NCI-H526 (cell line): ENCODE measurements at regions not wholly inside any gene's neighbourhood (a gene's known extent, or its start where the extent isn't known, plus 50 kb on each side); places are given as distances from the start of the nearest gene placed in this dataset.

Source experiments
- DNase-seq, 2 experiments: peaks; one replicate each; lab custom pipeline; 2025; lab: John Stamatoyannopoulos, UW

GRCh38 chr9:105828171-105828570 lies 133.8 kb downstream of the TMEM38B start:
- no peak for DNase-seq

- no peak for DNase-seq
These were observed 134.4 kb downstream of the TMEM38B start for GRCh38 chr9:105828596-105829213.

- DNase-seq = no peak
These were observed 136.1 kb downstream of the TMEM38B start for GRCh38 chr9:105830461-105830860.

- DNase-seq = no peak
These were observed 137.9 kb downstream of the TMEM38B start for GRCh38 chr9:105832096-105832710.

GRCh38 chr9:105833271-105833975 lies 139.1 kb downstream of the TMEM38B start:
- no peak for DNase-seq

GRCh38 chr9:105834404-105834803 lies 140.1 kb downstream of the TMEM38B start:
- DNase-seq = no peak

- no peak for DNase-seq
These were observed 141.4 kb downstream of the TMEM38B start for GRCh38 chr9:105835721-105836120.

- no peak for DNase-seq
These were observed 142.8 kb downstream of the TMEM38B start for GRCh38 chr9:105836936-105837660.

- no peak for DNase-seq
These were observed 147.2 kb downstream of the TMEM38B start for GRCh38 chr9:105841562-105841961.

GRCh38 chr9:105842023-105842644 lies 147.8 kb downstream of the TMEM38B start:
- peak in 1 of 2 experiments; percentile 37 for DNase-seq

- DNase-seq = no peak
These were observed 152.5 kb downstream of the TMEM38B start for GRCh38 chr9:105846825-105847224.

- no peak for DNase-seq
These were observed 156.6 kb downstream of the TMEM38B start for GRCh38 chr9:105850852-105851500.

GRCh38 chr9:105854026-105854782 lies 159.9 kb downstream of the TMEM38B start:
- DNase-seq = no peak

GRCh38 chr9:105854783-105855724 lies 160.7 kb downstream of the TMEM38B start:
- no peak for DNase-seq

GRCh38 chr9:105855987-105856386 lies 161.6 kb downstream of the TMEM38B start:
- no peak for DNase-seq

- DNase-seq = no peak
These were observed 163.8 kb downstream of the TMEM38B start for GRCh38 chr9:105858006-105858690.

GRCh38 chr9:105858877-105859276 lies 164.5 kb downstream of the TMEM38B start:
- DNase-seq = no peak

- no peak for DNase-seq
These were observed 165.2 kb downstream of the TMEM38B start for GRCh38 chr9:105859428-105860091.

- no peak for DNase-seq
These were observed 166.2 kb downstream of the TMEM38B start for GRCh38 chr9:105860516-105860915.
